ENCODE measurements at regions not wholly inside any gene's neighbourhood (a gene's known extent, or its start where the extent isn't known, plus 50 kb on each side); places are given as distances from the start of the nearest gene placed in this dataset.

DNA sequence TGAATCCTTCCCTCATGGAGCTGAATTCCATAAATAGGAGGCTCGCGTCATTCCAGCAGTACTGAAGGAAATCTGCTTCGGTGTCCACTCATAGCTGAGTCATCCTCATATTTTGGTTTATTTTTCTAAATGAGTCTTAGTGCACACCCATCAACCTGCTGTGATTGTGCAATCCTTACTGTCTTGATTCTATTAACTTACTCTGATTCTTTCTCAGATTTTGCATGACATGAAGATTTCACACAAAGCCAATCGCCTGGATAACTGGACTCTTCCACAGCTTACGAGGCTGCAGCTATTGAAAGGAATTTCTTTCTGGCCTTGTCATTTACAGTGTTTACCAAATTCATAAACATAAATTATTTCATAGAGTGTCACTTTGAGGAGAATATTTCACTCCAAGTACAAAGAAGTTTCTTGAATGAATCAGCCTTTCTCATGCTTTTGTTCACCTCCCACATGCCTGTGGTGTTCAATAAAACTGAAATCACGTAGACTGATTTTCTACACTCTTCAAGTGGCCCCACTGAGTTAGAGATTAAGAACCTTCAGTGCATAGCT lies 207.6 kb upstream of the SLITRK2 start:
- CTCF ChIA-PET = no interaction called here

DNA sequence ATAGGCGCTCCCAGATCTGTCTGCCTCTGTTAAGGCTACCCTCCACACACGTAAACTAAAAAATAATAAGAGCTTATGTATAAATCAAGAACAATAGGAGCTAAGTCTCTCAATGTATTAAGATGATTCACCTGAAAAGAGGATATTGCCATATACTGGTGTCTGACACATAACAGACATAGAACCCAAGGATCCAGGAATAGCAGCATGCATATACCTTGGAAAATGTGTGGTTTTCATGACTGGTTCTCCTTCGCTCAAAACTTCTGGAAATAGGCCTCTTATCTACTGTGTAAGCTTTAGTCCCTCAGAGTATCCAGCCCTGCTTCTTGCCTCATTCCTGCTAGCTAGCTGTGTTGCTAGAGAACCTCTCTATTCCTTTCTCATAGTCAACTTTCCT lies 203.7 kb upstream of the SLITRK2 start:
- ChIA-PET POLR2A (no interaction called here), CTCF (no interaction called here)
- Mint-ChIP-seq H3K27ac (no peak overlapping the region), H3K27me3 (no peaks in the 10 kb centered on the region), H3K4me3 (no peak overlapping the region), H3K9me3 (peaks cover 0 to 9% (median 2%) of the 10 kb centered on the region in 5 donors), H3K4me1 (no peaks in the 10 kb centered on the region), H3K36me3 (no peaks in the 10 kb centered on the region)
- Histone ChIP-seq H3K4me3 (ENCODE audit: low read length) (no peak overlapping the region), H3K27ac (ENCODE audit: low read depth, low read length) (no peak overlapping the region), H3K36me3 (ENCODE audit: insufficient read depth, low read length) (no peaks in the 10 kb centered on the region), H3K9me3 (ENCODE audit: low read length) (no peaks in the 10 kb centered on the region), H3K4me1 (ENCODE audit: insufficient read depth, low read length) (no peaks in the 10 kb centered on the region), H3K27me3 (ENCODE audit: insufficient read depth, low read length, poor library complexity, severe bottlenecking) (no peaks in the 10 kb centered on the region)
- no peak for DNase-seq

More for the DNA sequence above, 207.6 kb upstream of the SLITRK2 start:
- no peak overlapping the region for H3K4me3 Mint-ChIP-seq
- H3K4me1 Mint-ChIP-seq = no peaks in the 10 kb centered on the region
- no peak overlapping the region for H3K27ac Mint-ChIP-seq
- H3K9me3 Mint-ChIP-seq = peaks cover 2 to 12% (median 4%) of the 10 kb centered on the region in 5 donors
- H3K36me3 ChIP-seq (ENCODE audit: insufficient read depth, low read length) = no peaks in the 10 kb centered on the region
- no peaks in the 10 kb centered on the region for H3K4me1 ChIP-seq (ENCODE audit: insufficient read depth, low read length)
- POLR2A ChIA-PET = no interaction called here
- H3K9me3 ChIP-seq (ENCODE audit: low read length) = no peaks in the 10 kb centered on the region
- H3K27ac ChIP-seq (ENCODE audit: low read depth, low read length) = no peak overlapping the region
- no peaks in the 10 kb centered on the region for H3K27me3 ChIP-seq (ENCODE audit: insufficient read depth, low read length, poor library complexity, severe bottlenecking)
- DNase-seq = no peak
- H3K4me3 ChIP-seq (ENCODE audit: low read length) = no peak overlapping the region
- no peaks in the 10 kb centered on the region for H3K27me3 Mint-ChIP-seq
- no peaks in the 10 kb centered on the region for H3K36me3 Mint-ChIP-seq

DNA sequence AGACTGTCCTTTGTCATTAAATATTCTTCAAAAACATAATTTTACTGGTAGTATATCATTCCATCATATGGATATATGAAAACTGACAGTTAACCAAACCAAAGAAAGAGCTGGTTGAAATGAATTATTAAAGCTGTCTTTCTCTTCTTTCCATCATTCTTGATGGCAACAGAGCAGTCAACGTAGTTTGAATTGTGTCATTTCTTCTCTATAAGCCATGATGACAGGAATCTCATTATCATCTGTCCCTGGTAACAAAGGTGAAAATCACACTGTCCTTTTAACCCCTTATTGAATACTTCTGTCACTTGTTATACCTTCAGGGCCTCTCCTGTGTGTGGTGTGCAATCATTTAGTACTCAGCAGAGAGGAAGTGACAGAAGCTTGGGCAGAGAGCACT lies 197.0 kb upstream of the SLITRK2 start:
- Histone ChIP-seq H3K36me3 (ENCODE audit: insufficient read depth, low read length) (no peaks in the 10 kb centered on the region), H3K4me3 (ENCODE audit: low read length) (no peak overlapping the region), H3K27me3 (ENCODE audit: insufficient read depth, low read length, poor library complexity, severe bottlenecking) (no peaks in the 10 kb centered on the region), H3K27ac (ENCODE audit: low read depth, low read length) (no peak overlapping the region), H3K9me3 (ENCODE audit: low read length) (no peaks in the 10 kb centered on the region), H3K4me1 (ENCODE audit: insufficient read depth, low read length) (no peaks in the 10 kb centered on the region)
- H3K4me1 Mint-ChIP-seq = no peaks in the 10 kb centered on the region
- CTCF ChIA-PET = no interaction called here
- DNase-seq = no peak
- peaks cover 0 to 4% of the 10 kb centered on the region in 2 donors for H3K27me3 Mint-ChIP-seq
- no peak overlapping the region for H3K4me3 Mint-ChIP-seq
- no peaks in the 10 kb centered on the region for H3K36me3 Mint-ChIP-seq
- POLR2A ChIA-PET = no interaction called here
- H3K9me3 Mint-ChIP-seq = peaks cover 0 to 3% (median 0%) of the 10 kb centered on the region in 5 donors
- no peak overlapping the region for H3K27ac Mint-ChIP-seq

- Histone ChIP-seq H3K27me3 (ENCODE audit: insufficient read depth, low read length, poor library complexity, severe bottlenecking) (no peaks in the 10 kb centered on the region), H3K9me3 (ENCODE audit: low read length) (no peaks in the 10 kb centered on the region), H3K27ac (ENCODE audit: low read depth, low read length) (no peak overlapping the region), H3K4me1 (ENCODE audit: insufficient read depth, low read length) (no peaks in the 10 kb centered on the region), H3K36me3 (ENCODE audit: insufficient read depth, low read length) (no peaks in the 10 kb centered on the region), H3K4me3 (ENCODE audit: low read length) (no peak overlapping the region)
- DNase-seq = no peak
- Mint-ChIP-seq H3K27me3 (peaks cover 0 to 4% of the 10 kb centered on the region in 2 donors), H3K4me3 (no peak overlapping the region), H3K36me3 (no peaks in the 10 kb centered on the region), H3K9me3 (peaks cover 0 to 6% (median 0%) of the 10 kb centered on the region in 5 donors), H3K4me1 (no peaks in the 10 kb centered on the region), H3K27ac (no peak overlapping the region)
- ChIA-PET CTCF (no interaction called here), POLR2A (no interaction called here)
Observed at GRCh38 chrX:145623453-145623852, 194.2 kb upstream of the SLITRK2 start.

DNA sequence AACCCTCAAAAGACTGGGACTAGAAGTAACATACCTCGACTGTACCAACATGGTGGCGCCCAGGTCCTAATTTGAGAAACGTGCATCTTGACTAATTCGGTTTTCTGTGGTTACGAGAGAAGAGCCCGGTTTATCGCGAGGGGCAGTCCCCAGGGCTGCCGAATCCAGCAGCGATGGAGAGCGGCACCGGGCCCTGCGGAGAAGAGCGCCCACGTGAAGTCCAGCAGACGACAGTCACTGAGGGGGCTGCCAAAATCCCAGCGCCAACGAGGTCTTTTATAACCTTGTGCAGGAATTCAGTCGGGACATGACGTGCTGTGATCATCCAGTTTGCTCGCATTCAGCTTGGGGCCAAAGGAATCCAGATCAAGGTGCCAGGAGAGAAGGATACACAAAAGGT lies 187.5 kb upstream of the SLITRK2 start:
- no peak overlapping the region for H3K4me3 ChIP-seq (ENCODE audit: low read length)
- H3K9me3 ChIP-seq (ENCODE audit: low read length) = no peaks in the 10 kb centered on the region
- Mint-ChIP-seq H3K4me3 (no peak overlapping the region), H3K4me1 (no peaks in the 10 kb centered on the region), H3K27ac (no peak overlapping the region), H3K9me3 (peaks cover 0 to 6% (median 2%) of the 10 kb centered on the region in 5 donors), H3K27me3 (peaks cover 0 to 4% of the 10 kb centered on the region in 2 donors), H3K36me3 (no peaks in the 10 kb centered on the region)
- no peaks in the 10 kb centered on the region for H3K27me3 ChIP-seq (ENCODE audit: insufficient read depth, low read length, poor library complexity, severe bottlenecking)
- DNase-seq = no peak
- ChIA-PET POLR2A (no interaction called here), CTCF (no interaction called here)
- no peaks in the 10 kb centered on the region for H3K4me1 ChIP-seq (ENCODE audit: insufficient read depth, low read length)
- no peaks in the 10 kb centered on the region for H3K36me3 ChIP-seq (ENCODE audit: insufficient read depth, low read length)
- no peak overlapping the region for H3K27ac ChIP-seq (ENCODE audit: low read depth, low read length)

GRCh38 chrX:145630806-145631435 lies 186.7 kb upstream of the SLITRK2 start:
- Mint-ChIP-seq H3K27me3 (peaks cover 0 to 6% of the 10 kb centered on the region in 2 donors), H3K4me3 (no peak overlapping the region), H3K36me3 (no peaks in the 10 kb centered on the region), H3K9me3 (peaks cover 0 to 6% (median 2%) of the 10 kb centered on the region in 5 donors), H3K4me1 (no peaks in the 10 kb centered on the region), H3K27ac (no peak overlapping the region)
- Histone ChIP-seq H3K9me3 (ENCODE audit: low read length) (no peaks in the 10 kb centered on the region), H3K36me3 (ENCODE audit: insufficient read depth, low read length) (no peaks in the 10 kb centered on the region), H3K27ac (ENCODE audit: low read depth, low read length) (no peak overlapping the region), H3K27me3 (ENCODE audit: insufficient read depth, low read length, poor library complexity, severe bottlenecking) (no peaks in the 10 kb centered on the region), H3K4me1 (ENCODE audit: insufficient read depth, low read length) (no peaks in the 10 kb centered on the region), H3K4me3 (ENCODE audit: low read length) (no peak overlapping the region)
- ChIA-PET CTCF (no interaction called here), POLR2A (no interaction called here)
- no peak for DNase-seq

- H3K4me3 Mint-ChIP-seq = no peak overlapping the region
- H3K27me3 Mint-ChIP-seq = peaks cover 0 to 6% of the 10 kb centered on the region in 2 donors
- Histone ChIP-seq H3K36me3 (ENCODE audit: insufficient read depth, low read length) (no peaks in the 10 kb centered on the region), H3K4me1 (ENCODE audit: insufficient read depth, low read length) (no peaks in the 10 kb centered on the region), H3K9me3 (ENCODE audit: low read length) (no peaks in the 10 kb centered on the region), H3K27ac (ENCODE audit: low read depth, low read length) (no peak overlapping the region), H3K4me3 (ENCODE audit: low read length) (no peak overlapping the region), H3K27me3 (ENCODE audit: insufficient read depth, low read length, poor library complexity, severe bottlenecking) (no peaks in the 10 kb centered on the region)
- POLR2A ChIA-PET = no interaction called here
- H3K27ac Mint-ChIP-seq = no peak overlapping the region
- DNase-seq = no peak
- CTCF ChIA-PET = no interaction called here
- no peaks in the 10 kb centered on the region for H3K36me3 Mint-ChIP-seq
- peaks cover 0 to 6% (median 2%) of the 10 kb centered on the region in 5 donors for H3K9me3 Mint-ChIP-seq
- no peaks in the 10 kb centered on the region for H3K4me1 Mint-ChIP-seq
Observed at GRCh38 chrX:145631461-145631951, 186.1 kb upstream of the SLITRK2 start.

DNA sequence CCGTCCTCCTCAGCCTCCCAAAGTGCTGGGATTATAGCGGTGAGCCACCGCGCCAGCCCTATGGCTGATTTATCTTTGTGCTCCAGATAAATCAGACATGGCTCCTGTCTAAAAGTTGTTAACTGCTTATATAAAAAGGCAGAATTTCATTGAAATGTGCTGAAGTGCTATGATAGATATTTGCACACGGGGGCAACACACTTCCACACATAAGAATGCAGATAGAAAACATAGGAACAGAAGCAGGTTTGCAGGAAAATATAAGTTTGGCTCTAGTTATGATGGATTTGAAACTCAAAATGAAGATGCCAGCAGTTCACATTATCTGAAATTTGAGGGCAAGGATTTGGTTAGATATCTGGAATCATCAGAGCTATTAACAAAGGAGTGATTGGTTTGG lies 163.1 kb upstream of the SLITRK2 start:
- POLR2A ChIA-PET = no interaction called here
- H3K4me3 Mint-ChIP-seq = no peak overlapping the region
- Histone ChIP-seq H3K4me1 (ENCODE audit: insufficient read depth, low read length) (no peaks in the 10 kb centered on the region), H3K27ac (ENCODE audit: low read depth, low read length) (no peak overlapping the region), H3K27me3 (ENCODE audit: insufficient read depth, low read length, poor library complexity, severe bottlenecking) (no peaks in the 10 kb centered on the region), H3K4me3 (ENCODE audit: low read length) (no peak overlapping the region), H3K9me3 (ENCODE audit: low read length) (no peaks in the 10 kb centered on the region), H3K36me3 (ENCODE audit: insufficient read depth, low read length) (no peaks in the 10 kb centered on the region)
- CTCF ChIA-PET = no interaction called here
- H3K27ac Mint-ChIP-seq = no peak overlapping the region
- no peaks in the 10 kb centered on the region for H3K4me1 Mint-ChIP-seq
- no peak for DNase-seq
- peaks cover 0 to 2% (median 1%) of the 10 kb centered on the region in 5 donors for H3K9me3 Mint-ChIP-seq
- H3K36me3 Mint-ChIP-seq = no peaks in the 10 kb centered on the region
- H3K27me3 Mint-ChIP-seq = no peaks in the 10 kb centered on the region
